Ishikawa (cell line): ENCODE measurements at regions not wholly inside any gene's neighbourhood (a gene's known extent, or its start where the extent isn't known, plus 50 kb on each side); places are given as distances from the start of the nearest gene placed in this dataset.

Source experiments
- CREB1 ChIP-seq: IDR thresholded peaks from 2 replicates; pipeline ENCODE4 v1.6.1; 2012; ENCODE audit warnings: low read depth
- EP300 ChIP-seq: IDR thresholded peaks from 2 replicates; pipeline ENCODE4 v1.6.1; 2012; ENCODE audit warnings: borderline replicate concordance
- REST ChIP-seq: IDR thresholded peaks from 2 replicates; pipeline ENCODE4 v1.6.1; 2012; ENCODE audit warnings: low read depth, mild to moderate bottlenecking
- TAF1 ChIP-seq: IDR thresholded peaks from 2 replicates; pipeline ENCODE4 v1.6.1; 2012; ENCODE audit warnings: low read depth, mild to moderate bottlenecking

GRCh38 chr3:102140116-102140515 lies 290.8 kb downstream of the NFKBIZ start:
- TF ChIP-seq REST, result no peak
- no peak for TF ChIP-seq EP300
- no peak for TF ChIP-seq TAF1
- TF ChIP-seq CREB1, result no peak
